ENCODE measurements at regions not wholly inside any gene's neighbourhood (a gene's known extent, or its start where the extent isn't known, plus 50 kb on each side); places are given as distances from the start of the nearest gene placed in this dataset.
"Not testable (repeated sequence)": the region's sequence is repeated elsewhere in the genome, so short reads cannot be mapped to it uniquely, and the experiment has no call there.

- no peak for DNase-seq (ENCODE audit: low read depth)
Measured at GRCh38 chr20:57787151-57787989, 77.6 kb upstream of the PMEPA1 start.

GRCh38 chr20:57786304-57786932 is 76.6 kb upstream of the PMEPA1 start:
- DNase-seq (ENCODE audit: low read depth) = no peak

- DNase-seq (ENCODE audit: low read depth) = no peak
Measured at GRCh38 chr20:57785720-57786119, 75.9 kb upstream of the PMEPA1 start.

DNA sequence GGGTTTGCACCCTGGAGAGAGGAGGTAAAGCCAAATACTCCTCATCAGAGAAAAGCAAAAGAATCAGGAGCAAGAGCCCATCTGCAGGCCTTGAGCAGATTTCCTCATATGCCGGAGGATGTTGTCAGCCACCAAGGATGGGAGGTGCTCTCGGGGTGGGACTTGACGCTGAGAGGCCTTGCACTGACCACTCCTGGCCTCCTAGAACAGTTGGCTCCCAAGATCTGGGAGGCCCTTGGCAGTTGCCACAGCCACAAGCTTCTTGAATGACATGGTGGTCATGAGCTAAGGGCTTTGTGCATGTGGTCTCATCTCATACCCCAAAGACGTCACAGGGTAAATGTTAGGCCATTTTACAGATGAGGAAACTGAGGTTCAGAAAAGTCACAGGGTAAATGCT is 75.2 kb upstream of the PMEPA1 start:
- DNase-seq (ENCODE audit: low read depth) = no peak

GRCh38 chr20:57783956-57784837 is 74.4 kb upstream of the PMEPA1 start:
- DNase-seq (ENCODE audit: low read depth) = no peak

GRCh38 chr20:57783196-57783595 is 73.4 kb upstream of the PMEPA1 start:
- no peak for DNase-seq (ENCODE audit: low read depth)

GRCh38 chr20:57782631-57783041 is 72.8 kb upstream of the PMEPA1 start:
- no peak for DNase-seq (ENCODE audit: low read depth)

- DNase-seq (ENCODE audit: low read depth) = no peak
Measured at GRCh38 chr20:57781901-57782300, 72.1 kb upstream of the PMEPA1 start.

- DNase-seq (ENCODE audit: low read depth) = no peak
Measured at GRCh38 chr20:57780906-57781305, 71.1 kb upstream of the PMEPA1 start.

GRCh38 chr20:57780398-57780797 is 70.6 kb upstream of the PMEPA1 start:
- no peak for DNase-seq (ENCODE audit: low read depth)

DNA sequence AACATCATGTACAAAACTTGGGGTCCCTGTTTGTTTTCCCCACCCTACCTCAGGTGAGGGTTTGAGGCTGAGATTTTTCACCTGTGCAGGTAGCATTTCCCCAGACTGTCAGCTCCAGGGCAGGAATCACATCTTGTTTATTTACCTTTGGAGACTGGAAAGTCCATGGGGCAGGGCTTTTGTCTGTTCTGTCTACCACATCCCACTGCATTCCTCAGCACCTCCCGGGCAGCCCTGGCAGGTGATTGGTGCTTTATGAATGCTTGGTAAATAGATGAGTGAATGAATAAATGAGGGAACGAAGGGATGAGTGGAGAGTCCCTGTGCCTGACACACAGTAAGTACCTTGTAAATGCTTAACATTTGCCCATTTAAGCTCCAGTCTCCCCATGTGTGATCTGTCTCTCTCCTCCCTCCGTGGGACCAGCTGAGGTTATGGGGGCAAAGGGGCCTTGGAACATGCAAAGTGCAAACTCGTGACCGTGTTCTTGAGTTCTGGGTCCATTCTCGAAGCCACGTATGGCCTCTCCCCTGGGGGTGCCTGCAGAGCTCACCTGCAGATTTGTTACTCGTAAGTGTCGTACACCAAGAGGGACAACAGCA is 69.7 kb upstream of the PMEPA1 start:
- no peak for DNase-seq (ENCODE audit: low read depth)

- no peak for DNase-seq (ENCODE audit: low read depth)
Measured at GRCh38 chr20:57777911-57778310, 68.1 kb upstream of the PMEPA1 start.

DNA sequence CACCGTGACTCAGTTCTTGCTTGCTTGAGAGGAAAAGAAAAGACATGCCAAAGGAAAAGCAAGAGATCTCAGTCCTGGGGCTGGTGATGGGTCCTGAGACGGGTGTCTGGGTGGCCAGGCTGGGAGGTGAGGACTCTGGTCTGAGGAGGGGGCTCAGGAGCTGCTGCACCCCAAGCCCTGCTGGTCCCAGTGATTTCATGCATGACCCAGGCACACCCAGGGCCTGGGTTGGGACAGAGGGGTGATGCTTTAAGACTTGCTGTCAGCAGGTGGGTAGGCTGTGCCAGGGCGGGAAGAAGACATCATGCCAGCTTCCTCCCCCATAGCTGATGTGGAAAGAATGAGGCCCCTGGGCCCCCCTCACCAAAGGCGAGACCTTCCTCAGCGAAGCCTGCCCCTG is 65.1 kb upstream of the PMEPA1 start:
- no peak for DNase-seq (ENCODE audit: low read depth)

GRCh38 chr20:57774111-57774880 is 64.5 kb upstream of the PMEPA1 start:
- DNase-seq (ENCODE audit: low read depth) = no peak

DNA sequence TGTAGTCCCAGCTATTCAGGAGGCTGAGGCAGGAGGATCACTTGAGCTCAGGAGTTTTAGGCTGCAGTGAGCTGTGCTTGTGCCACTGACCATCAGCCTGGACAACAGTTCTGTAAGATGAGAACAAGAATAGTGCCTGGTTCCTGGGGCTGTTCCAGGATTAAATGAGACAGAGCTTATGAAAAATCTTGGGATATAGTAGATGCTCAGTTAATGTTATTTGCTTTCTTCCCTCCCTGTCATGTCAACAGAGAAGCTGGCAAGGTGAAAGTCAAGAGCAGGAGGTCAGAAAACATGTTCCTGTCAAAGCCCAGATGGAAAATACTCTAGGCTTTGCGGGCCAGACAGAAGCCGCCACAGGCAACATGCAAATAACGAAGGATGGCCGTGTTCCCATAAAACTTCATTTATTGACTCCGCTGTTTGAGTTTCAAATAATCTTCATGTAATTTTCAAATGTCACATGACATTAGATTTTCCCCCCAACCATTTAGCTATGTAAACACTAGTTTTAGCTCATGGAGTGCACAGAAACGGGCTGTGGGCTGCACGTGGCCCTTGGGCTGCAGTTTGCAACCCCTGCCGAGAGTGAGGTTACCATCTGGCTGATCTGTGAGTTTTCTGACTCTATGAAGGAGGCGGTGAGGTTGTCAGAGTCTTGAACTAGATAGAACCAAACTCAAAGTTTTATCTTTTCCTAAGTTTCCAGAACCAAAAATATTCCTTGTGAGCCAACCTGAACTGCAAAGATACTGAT is 63.4 kb upstream of the PMEPA1 start:
- no peak for DNase-seq (ENCODE audit: low read depth)

- peak; percentile 5 for DNase-seq (ENCODE audit: low read depth)
Measured at GRCh38 chr20:57772349-57772964, 62.6 kb upstream of the PMEPA1 start.

DNA sequence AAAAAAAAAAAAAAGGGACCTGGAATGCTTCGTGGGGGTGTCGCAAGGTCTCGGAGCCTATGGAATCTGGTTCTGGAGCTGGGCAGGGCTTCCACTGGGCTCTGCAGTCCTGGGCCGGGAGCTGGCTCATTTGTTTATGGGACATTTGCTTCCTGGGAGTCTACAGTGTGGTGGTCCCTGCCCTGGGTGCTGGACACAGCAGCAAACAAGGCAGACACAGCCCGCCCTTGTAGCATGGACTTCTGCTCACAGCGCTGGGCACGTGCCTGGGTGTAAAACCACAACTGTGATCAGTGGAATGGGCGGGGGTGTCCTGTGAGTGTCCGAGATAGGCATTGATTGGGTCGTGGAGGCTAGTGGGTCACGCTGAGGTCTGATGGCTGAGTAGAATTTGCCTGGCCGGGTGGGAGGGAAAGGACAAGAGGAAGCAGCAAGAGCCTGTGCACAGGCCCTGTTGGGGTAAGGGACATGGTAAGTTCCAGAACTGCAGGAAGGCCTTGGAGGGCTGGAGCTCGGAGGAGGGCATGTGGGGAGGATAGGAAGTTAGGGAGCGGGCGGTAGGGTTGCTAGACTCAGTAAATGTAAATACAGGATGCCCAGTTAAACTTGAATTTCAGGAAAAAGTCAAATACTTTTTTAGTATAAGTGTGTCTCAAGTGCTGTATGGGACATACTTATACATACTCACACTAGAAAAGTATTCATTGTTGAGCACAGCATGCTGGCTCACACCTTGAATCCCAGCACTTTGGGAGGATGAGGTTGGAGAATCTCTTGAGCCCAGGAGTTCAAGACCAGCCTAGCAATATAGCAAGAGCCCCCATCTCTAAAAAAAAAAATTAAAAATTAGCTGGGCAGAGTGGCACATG is 61.3 kb upstream of the PMEPA1 start:
- no peak for DNase-seq (ENCODE audit: low read depth)

DNA sequence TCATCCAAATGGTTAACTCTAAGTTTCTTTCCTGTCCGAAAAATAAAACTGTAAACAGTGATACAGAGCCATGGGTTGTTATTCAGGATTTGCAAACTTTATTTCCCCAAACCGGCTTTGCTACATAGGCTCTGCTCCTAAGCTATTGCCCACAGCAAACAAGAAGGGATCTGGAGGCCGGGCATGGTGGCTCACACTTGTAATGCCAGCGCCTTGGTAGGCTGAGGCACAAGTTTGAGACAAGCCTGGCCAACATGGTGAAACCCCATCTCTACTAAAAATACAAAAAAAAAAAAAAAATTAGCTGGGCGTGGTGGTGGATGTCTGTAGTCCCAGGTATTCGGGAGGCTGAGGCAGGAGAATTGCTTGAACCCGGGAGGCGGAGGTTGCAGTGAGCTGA is 60.6 kb upstream of the PMEPA1 start:
- not testable (repeated sequence) for DNase-seq (ENCODE audit: low read depth)

DNA sequence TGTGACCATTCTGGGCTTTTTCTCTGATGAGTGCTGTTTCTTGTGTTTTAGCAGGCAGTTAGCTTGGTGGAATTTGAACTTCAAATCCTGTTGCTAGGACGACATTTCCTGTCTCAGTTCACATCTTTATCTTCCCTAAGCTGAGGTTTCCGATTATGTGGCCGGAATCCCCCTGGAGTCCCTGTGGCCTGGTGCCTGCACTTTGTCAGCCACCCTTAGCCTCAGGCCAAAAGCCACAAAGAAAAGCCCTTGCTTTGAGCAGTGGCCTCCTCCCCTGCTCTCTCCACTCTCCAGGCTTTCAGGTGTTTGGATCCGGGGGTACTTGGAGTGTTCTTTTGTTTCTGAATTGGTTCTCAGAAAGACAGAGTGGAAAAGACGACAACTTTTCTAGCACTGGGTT is 59.9 kb upstream of the PMEPA1 start:
- no peak for DNase-seq (ENCODE audit: low read depth)

Measured in fibroblast of the conjunctiva (primary cell).